Midbrain (tissue), 1 donor: ENCODE measurements at regions not wholly inside any gene's neighbourhood (a gene's known extent, or its start where the extent isn't known, plus 50 kb on each side); places are given as distances from the start of the nearest gene placed in this dataset.
A peak's percentile ranks its signal among the peaks of the same experiment; 100 is the strongest.
"Not testable (repeated sequence)": the region's sequence is repeated elsewhere in the genome, so short reads cannot be mapped to it uniquely, and the experiment has no call there.

Experiments
- DNase-seq: peaks from one replicate; lab custom pipeline; 2025; lab: John Stamatoyannopoulos, UW

GRCh38 chr19:27971869-27972268 lies 1241.1 kb downstream of the UQCRFS1 start:
- DNase-seq, result no peak

- no peak for DNase-seq
Measured at GRCh38 chr19:27971071-27971470, 1241.9 kb downstream of the UQCRFS1 start.

DNA sequence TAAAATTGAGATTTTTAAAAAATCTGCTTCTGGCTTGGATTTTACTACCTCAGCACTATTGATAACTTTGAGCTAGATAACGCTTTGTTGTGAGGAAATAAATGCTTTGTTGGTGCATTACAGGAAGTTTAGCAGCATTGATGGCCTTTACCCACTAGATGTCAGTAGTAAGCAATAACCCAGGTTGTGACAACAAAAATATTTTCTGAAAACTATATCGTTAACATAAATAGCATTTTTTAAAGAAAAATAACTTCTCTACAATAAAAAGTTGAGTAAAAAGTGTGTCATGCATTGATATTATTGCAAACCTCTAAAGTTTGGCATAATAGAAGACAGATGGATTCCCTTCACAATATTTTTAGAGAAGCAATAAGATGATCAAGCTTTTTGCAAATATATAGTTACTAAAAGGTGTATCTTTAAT lies 1246.5 kb downstream of the UQCRFS1 start:
- DNase-seq, result peak; percentile 12

- no peak for DNase-seq
Measured at GRCh38 chr19:27964185-27964584, 1248.8 kb downstream of the UQCRFS1 start.

GRCh38 chr19:27962264-27962663 lies 1250.7 kb downstream of the UQCRFS1 start:
- no peak for DNase-seq

DNA sequence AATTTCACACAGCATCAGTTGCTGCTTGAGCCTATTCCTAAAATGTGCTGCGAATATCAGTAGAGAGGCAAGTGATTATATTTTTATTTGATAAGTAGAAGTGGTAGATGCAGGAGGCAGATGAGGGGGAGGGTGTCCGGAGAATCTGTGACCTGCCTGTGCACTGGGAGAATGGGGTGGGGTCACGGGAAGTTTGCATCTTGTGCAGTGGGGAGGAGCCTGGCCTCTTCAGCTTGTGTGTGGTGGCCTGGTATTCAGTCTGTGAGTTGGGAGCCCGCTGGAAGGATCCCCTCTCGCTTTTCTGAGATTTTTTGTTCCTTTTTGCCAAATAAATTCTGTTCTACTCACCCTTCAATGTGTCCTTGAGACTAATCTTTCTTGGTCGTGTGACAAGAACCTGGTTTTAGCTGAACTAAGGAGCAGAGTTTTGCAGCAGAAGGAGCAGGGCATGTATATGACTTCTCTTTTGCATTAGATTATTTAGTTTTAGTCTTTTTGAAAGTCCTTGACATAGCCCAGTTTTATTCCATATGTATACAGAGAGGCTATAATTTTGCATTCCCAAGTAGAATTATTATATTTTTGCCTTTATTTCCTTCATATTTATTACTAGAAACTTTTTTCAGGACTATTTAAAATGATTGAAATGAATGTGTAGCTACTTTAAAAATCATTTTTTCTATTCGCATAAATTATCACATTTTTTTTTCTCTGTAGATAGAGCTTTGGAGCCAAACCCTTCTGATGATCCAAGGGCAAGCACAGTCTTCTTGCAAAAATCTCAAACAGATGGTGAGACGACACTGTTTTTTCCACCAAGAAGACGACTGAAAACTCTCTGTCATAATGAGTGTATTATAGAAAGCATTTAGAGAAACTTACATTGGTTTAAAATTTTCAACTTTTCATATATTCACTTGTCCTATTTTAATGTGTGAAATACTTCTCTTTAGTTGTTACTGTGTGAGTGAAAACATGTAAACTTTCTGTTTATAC lies 1257.2 kb downstream of the UQCRFS1 start:
- DNase-seq, result no peak

GRCh38 chr19:27942607-27943006 lies 1270.3 kb downstream of the UQCRFS1 start:
- DNase-seq, result not testable (repeated sequence)

DNA sequence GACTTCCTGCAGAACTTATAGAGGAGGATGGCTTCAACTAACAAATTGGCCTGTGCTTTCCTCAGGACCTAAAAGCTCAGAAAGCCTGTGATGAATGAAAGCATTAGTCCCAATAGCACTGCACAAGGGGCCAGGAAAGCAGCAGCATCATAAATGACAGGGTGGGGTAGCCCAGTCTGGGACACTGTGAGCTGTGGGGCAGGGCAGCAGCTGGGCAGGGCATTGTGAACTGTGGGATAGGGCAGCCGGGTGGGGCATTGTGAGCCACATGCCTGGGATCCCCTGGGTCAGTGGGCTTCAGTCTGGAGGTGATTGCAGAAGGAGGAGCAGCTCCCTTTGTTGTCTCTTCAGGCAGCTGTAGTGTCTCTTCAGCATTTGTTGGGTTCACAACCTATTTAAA lies 1276.8 kb downstream of the UQCRFS1 start:
- DNase-seq, result no peak

GRCh38 chr19:27935669-27936068 lies 1277.3 kb downstream of the UQCRFS1 start:
- DNase-seq, result no peak

DNA sequence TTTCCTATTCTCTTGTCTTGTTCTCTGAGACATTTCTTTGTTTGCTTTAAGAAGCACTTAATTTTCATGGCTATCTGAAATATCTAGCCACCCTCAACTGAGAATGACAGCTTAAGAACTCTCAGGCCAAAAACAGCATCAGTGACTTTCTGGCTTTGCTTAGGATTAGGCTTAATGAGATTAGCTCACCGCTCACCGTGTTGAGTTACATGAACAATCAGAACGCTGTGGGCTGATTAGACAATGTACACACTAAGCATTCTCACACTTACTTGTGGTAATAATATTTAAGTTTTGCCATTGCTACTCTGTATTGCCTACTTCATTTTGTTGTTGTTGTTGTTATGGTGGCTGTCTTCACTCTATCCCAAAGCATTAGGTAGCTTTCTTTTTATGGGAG lies 1283.6 kb downstream of the UQCRFS1 start:
- no peak for DNase-seq

DNA sequence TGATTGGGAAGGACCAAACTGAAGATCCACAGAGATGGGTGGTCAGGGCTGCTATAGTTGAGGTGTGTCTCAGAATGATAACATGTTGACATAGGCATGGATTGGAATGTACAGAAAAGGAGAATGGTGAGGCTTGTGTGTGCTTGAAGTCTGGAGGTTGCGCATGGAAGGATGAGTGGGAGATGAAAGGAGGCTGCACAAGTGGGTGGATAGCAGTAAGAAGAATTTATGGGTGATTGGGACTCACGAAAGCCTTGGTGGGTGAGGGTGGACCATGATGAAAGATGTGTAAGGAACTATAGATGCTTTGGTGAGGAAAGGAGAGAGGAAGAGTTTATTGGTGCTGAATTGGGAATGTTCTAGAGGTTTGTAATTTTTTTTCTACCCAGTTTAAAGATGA lies 1287.7 kb downstream of the UQCRFS1 start:
- DNase-seq, result no peak

GRCh38 chr19:27922970-27923369 lies 1290.0 kb downstream of the UQCRFS1 start:
- DNase-seq, result no peak

DNA sequence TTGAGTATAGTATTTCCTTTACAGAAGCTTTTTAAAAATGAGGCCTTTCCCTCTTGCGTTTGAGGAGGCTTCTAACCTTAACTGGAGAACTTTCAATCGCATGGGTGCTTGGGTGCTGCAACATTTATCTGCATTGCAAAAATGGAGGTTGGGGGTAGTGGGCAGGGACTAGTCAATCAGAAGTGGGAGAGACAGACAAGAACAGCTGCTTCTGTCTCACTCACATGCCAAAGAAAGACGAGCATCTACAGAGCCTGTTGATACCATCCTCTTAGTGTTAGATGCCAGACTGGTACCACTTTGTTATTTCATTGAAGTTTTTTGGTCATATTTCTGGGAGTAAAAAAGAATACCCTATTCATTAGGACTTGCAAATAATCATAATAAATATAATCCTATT lies 1292.2 kb downstream of the UQCRFS1 start:
- no peak for DNase-seq

DNA sequence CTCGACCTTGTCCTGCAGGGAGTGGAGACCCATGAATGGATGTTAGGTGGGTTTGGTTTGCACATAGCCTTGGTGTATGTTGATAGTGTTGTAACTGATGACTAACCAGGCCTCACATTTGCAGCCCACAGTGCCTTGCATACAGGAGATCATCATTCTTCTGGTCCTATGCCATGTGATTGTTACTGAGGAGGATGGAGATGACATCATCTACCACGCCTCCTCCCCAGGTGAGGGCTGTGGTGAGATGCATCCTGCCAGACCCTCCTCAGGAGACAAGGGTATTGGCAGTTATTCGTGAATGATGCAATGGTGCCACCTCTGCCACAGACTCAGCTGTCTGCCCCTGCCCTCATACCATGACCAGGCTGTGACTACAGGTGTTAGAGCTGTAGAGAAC lies 1294.1 kb downstream of the UQCRFS1 start:
- DNase-seq, result no peak

GRCh38 chr19:27911122-27911898 lies 1301.6 kb downstream of the UQCRFS1 start:
- no peak for DNase-seq

DNA sequence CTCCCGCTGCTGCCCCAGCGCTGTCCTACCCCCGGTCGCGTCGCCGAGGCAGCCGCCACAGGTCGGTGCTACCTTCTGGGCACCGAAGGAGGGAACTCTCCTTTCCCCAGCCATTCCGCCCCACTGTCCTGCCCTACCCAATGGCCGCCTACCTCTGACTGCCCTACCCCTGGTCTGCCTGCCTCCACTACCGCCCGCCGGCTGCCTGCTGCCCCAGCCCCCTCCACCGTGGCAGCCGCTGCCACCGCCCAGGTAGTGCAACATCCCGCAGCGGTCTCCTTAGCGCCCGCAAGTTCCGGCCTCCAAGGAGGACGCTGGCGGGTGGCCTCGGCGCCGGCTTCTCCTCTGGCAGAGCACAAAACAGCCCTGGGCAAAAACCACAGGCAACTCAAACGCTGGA lies 1303.1 kb downstream of the UQCRFS1 start:
- no peak for DNase-seq

GRCh38 chr19:27909185-27909840 lies 1303.6 kb downstream of the UQCRFS1 start:
- no peak for DNase-seq

- peak; percentile 83 for DNase-seq
Measured at GRCh38 chr19:27906081-27906480, 1306.9 kb downstream of the UQCRFS1 start.

GRCh38 chr19:27905074-27905473 lies 1307.9 kb downstream of the UQCRFS1 start:
- no peak for DNase-seq

- DNase-seq, result no peak
Measured at GRCh38 chr19:27901078-27901477, 1311.9 kb downstream of the UQCRFS1 start.

DNA sequence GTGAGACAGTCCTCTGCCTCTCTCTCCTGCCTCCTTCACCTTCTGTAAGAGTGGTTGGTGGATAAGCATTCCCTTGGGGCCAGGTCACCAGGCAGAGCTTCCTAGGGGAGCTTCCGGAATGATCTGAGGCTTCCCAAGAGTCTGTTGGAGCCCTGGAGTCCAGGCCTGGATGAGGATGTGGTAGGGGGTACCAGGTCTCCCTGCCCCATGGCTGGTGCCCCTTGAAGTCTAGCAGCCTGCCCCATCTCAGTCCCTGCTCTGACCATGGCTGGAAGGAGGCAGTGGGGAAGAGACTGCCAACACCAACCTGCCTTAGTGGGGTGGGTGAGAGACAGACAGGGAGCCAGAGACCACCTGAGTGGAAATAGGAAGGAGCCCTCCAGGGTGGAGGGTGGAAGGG lies 1316.9 kb downstream of the UQCRFS1 start:
- DNase-seq, result no peak
